Neuron (in vitro differentiated cells): ENCODE measurements at regions not wholly inside any gene's neighbourhood (a gene's known extent, or its start where the extent isn't known, plus 50 kb on each side); places are given as distances from the start of the nearest gene placed in this dataset.
"Not testable (repeated sequence)": the region's sequence is repeated elsewhere in the genome, so short reads cannot be mapped to it uniquely, and the experiment has no call there.

Source experiments
- H2AFZ ChIP-seq: one replicate; pipeline ENCODE4 v1.6.1; 2013; ENCODE audit warnings: low read depth, mild to moderate bottlenecking, inconsistent platforms, low read length, moderate library complexity
- H3K27me3 ChIP-seq: one replicate; pipeline ENCODE4 v1.6.1; 2013; ENCODE audit warnings: low read length; ENCODE audit not compliant: insufficient read depth
- H3K36me3 ChIP-seq: one replicate; pipeline ENCODE4 v1.6.1; 2013; ENCODE audit warnings: low read length; ENCODE audit not compliant: insufficient read depth
- H3K4me1 ChIP-seq: one replicate; pipeline ENCODE4 v1.6.1; 2013; ENCODE audit warnings: low read length; ENCODE audit not compliant: insufficient read depth
- H3K4me3 ChIP-seq: 2 replicates; pipeline ENCODE4 v1.5.1; 2013; ENCODE audit warnings: mild to moderate bottlenecking, low read length, moderate library complexity
- H3K9me3 ChIP-seq: one replicate; pipeline ENCODE4 v1.6.1; 2013; ENCODE audit warnings: low read length

DNA sequence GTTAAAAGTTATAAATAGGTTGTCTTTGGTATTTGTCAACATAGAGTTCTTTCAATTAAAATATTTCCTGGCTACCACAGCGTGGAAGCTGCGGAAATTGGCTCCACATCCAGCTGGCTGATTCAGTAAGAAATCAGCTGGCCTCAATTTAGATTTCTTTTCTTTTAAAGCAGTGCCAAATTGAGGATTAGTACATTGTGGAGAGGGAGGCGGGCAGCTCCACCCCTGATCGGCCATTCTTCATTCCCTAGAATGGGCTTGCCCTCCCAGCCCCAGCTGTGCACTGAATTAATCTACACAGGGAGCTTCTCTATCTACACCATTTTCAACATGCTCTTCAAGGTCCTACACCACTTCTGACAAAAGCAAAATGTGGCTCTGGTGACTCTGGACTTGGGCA lies 624.8 kb downstream of the DACH1 start:
- Histone ChIP-seq H3K4me3 (no peak overlapping the region), H3K36me3 (no peaks in the 10 kb centered on the region), H3K4me1 (no peaks in the 10 kb centered on the region), H3K27me3 (no peaks in the 10 kb centered on the region), H2AFZ (no peak overlapping the region), H3K9me3 (no peaks in the 10 kb centered on the region)

- Histone ChIP-seq H3K27me3 (no peaks in the 10 kb centered on the region), H3K4me3 (no peak overlapping the region), H2AFZ (no peak overlapping the region), H3K36me3 (no peaks in the 10 kb centered on the region), H3K4me1 (no peaks in the 10 kb centered on the region), H3K9me3 (no peaks in the 10 kb centered on the region)
Observed at GRCh38 chr13:71240911-71241310, 626.1 kb downstream of the DACH1 start.

DNA sequence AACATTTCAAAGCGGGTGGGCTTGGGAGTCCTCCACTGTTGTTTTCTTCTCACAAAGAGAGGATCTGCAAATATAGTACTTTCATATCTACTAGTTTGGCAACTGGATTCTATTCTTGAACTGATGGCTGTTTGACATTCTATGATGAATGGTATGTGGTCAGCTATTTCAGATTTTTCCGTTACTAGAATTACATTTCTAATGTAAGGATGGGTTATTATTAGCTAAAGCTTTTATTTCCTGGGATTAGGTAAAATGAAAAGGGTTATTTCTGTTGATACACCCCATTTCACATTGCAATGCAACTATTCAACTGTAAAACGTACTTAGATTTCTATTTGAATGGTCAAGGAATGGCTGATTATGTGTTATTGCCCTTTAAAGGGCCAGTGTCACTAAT lies 629.7 kb downstream of the DACH1 start:
- H3K9me3 ChIP-seq, result no peaks in the 10 kb centered on the region
- no peak overlapping the region for H3K4me3 ChIP-seq
- H2AFZ ChIP-seq, result no peak overlapping the region
- no peaks in the 10 kb centered on the region for H3K27me3 ChIP-seq
- H3K36me3 ChIP-seq, result no peaks in the 10 kb centered on the region
- no peaks in the 10 kb centered on the region for H3K4me1 ChIP-seq

DNA sequence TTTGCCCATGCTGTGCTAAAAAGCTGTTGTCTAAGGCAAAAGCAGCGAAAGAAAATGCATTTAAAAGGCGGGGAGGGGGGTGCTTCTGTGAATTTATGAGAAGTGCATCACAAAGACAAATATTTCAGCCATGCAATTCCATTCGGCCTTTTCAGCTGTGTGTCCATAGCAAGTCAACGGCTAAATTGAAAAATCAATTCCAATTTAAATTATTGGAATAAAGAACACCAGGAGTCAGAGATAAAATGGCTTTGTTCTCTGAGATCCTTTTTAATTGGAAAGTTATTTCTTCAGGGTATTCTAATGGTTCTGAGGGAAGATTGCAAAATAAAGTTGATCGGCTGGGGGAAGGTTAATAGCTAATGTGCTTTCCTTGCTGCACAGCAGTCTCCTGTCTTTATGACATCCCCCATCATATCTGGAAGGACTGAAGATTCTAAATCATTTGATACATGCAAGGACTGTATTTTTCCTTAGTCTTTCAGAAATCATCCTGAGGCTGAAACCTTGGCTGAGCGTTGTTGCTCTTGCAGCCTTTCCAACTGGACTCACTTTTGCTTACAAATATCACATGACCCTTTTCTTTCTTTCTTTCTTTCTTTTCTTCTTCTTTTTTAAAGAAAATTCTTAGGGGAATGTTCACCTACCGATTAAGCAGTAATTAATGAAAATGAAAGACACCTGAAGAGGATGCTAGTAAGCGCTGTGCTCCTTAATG lies 647.1 kb downstream of the DACH1 start:
- H3K9me3 ChIP-seq, result no peaks in the 10 kb centered on the region
- no peaks in the 10 kb centered on the region for H3K36me3 ChIP-seq
- no peaks in the 10 kb centered on the region for H3K27me3 ChIP-seq
- peaks cover 8% of the 10 kb centered on the region for H3K4me1 ChIP-seq
- peak overlapping the region; percentile 25 for H3K4me3 ChIP-seq
- peak overlapping the region; percentile 75 for H2AFZ ChIP-seq

DNA sequence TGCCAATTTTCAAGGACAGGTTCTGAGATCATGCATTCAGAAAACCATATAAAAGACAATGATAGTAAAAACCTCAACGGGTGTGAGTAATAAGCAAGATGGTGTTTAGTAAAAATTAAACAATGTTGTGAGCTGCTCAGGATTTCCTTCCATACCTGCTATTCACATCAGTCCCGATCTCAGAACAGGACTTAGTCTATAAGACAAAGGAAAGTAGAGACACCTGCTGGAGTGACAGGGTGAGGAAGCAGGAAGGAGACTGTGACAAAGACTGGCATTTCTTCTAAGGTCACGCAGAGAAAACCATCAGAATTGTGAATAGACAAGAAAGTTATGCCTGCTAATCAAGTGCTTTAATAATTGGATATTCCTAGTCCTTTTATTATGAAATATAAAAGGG lies 648.0 kb downstream of the DACH1 start:
- no peak overlapping the region for H3K4me3 ChIP-seq
- no peak overlapping the region for H2AFZ ChIP-seq
- H3K36me3 ChIP-seq, result no peaks in the 10 kb centered on the region
- H3K27me3 ChIP-seq, result no peaks in the 10 kb centered on the region
- peaks cover 8% of the 10 kb centered on the region for H3K4me1 ChIP-seq
- H3K9me3 ChIP-seq, result no peaks in the 10 kb centered on the region

DNA sequence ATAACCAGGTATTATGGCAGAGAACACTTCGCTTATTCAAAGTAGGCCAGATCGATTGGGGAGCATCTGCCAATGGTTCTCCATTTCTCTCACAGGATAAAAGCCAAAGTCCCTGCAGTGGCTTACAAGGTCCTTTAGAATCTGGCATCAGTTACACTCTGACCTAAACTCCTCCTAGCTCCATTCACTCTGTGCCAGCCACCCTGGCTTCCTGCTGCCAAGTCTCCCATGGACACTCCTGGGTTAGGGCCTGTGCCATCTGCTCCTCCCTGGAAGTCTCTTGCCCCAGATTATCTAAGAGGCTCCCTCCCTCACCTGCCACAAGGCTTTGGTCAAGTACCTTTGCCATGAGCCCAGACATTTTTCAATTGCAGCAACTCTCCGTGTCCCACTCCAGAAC lies 649.2 kb downstream of the DACH1 start:
- H2AFZ ChIP-seq, result no peak overlapping the region
- no peaks in the 10 kb centered on the region for H3K9me3 ChIP-seq
- no peak overlapping the region for H3K4me3 ChIP-seq
- peaks cover 8% of the 10 kb centered on the region for H3K4me1 ChIP-seq
- no peaks in the 10 kb centered on the region for H3K36me3 ChIP-seq
- no peaks in the 10 kb centered on the region for H3K27me3 ChIP-seq

DNA sequence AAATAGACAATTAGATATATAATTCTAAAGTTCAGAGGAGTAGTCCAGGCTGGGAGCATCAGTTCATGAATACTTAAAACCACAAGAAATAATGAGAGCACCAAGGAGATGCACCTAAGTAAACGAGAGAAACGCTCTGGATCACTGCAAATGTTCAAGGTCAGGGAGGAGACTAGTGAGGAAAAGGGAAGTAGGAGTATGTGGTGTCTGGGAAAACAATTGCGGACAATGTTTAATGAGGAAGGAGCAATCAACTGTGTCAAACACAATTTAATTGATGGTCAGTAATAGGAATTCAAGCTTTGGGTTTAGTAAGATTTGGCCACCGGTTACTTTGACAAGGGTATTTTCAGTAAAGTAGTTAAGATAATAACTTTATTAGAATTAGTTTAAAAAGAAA lies 652.2 kb downstream of the DACH1 start:
- Histone ChIP-seq H3K4me1 (peaks cover 1% of the 10 kb centered on the region), H3K9me3 (no peaks in the 10 kb centered on the region), H3K4me3 (no peak overlapping the region), H3K27me3 (no peaks in the 10 kb centered on the region), H2AFZ (no peak overlapping the region), H3K36me3 (no peaks in the 10 kb centered on the region)

DNA sequence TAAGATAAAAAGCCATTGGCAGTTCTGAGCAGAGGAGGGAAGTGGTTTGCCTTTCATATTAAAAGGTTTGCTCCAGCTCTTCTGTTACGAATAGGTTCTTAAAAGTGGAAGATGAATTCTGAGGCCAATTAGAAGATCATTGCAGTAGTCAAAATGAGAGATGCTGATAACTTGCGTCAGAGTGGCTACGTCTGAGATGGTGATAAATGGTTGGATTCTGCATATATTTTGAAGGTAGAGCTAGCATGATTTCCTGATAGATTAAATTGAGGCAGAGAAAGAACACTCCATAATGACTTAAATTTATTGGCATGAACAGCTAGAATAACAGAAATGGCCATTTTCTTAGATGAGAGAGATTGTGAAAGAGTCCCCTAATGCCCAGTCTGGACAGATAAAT lies 652.6 kb downstream of the DACH1 start:
- H2AFZ ChIP-seq, result no peak overlapping the region
- H3K36me3 ChIP-seq, result no peaks in the 10 kb centered on the region
- no peak overlapping the region for H3K4me3 ChIP-seq
- no peaks in the 10 kb centered on the region for H3K4me1 ChIP-seq
- H3K27me3 ChIP-seq, result no peaks in the 10 kb centered on the region
- H3K9me3 ChIP-seq, result no peaks in the 10 kb centered on the region

DNA sequence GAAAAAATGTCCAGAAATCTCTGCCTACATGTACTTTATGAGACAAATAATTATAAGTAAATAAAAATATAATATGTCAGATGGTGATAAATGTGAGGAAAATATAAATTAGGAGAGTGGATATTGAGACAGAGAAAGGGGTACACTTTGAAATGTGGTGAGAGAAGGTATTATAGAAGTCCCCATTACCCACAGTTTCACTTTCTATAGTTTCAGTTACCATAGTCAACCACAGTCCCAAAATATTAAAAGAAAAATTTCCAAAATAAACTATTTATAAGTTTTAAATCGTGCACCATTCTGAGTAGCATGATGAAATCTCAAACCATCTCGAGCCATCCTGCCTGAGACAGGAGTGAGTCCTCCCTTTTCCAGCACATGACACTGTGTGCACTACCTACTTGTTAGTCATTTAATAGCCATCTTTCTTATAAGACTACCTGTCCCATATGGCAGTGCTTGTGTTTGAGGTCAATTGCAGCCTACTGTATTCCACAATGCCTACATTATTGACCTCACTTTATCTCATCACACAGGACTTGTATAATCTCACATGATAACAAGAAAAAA lies 653.7 kb downstream of the DACH1 start:
- Histone ChIP-seq H3K4me3 (no peak overlapping the region), H3K4me1 (no peaks in the 10 kb centered on the region), H3K36me3 (no peaks in the 10 kb centered on the region), H3K9me3 (no peaks in the 10 kb centered on the region), H2AFZ (no peak overlapping the region), H3K27me3 (no peaks in the 10 kb centered on the region)

DNA sequence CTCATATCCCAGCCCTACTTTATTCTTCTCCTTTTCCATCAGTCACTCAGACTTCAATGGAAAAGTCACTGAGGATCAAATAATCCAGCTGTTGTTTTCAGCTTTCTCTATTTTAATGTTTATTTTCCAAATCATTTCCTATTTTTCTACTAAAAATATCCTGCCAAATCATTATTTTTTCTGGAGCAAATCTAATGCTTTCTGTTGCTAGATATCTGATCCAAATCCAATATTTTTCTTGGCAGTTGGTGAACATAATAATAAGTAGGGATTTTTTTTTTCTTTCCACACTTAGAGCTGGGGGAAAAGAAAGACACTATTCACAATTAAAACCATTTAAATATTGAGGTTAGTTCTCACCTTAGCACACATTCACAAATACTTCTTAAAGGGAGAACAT lies 656.1 kb downstream of the DACH1 start:
- no peaks in the 10 kb centered on the region for H3K9me3 ChIP-seq
- H2AFZ ChIP-seq, result no peak overlapping the region
- no peaks in the 10 kb centered on the region for H3K27me3 ChIP-seq
- H3K4me3 ChIP-seq, result no peak overlapping the region
- H3K36me3 ChIP-seq, result no peaks in the 10 kb centered on the region
- H3K4me1 ChIP-seq, result no peaks in the 10 kb centered on the region

GRCh38 chr13:71209217-71209616 lies 657.8 kb downstream of the DACH1 start:
- Histone ChIP-seq H3K4me1 (no peaks in the 10 kb centered on the region), H3K4me3 (no peak overlapping the region), H3K9me3 (no peaks in the 10 kb centered on the region), H3K27me3 (no peaks in the 10 kb centered on the region), H3K36me3 (no peaks in the 10 kb centered on the region), H2AFZ (no peak overlapping the region)

DNA sequence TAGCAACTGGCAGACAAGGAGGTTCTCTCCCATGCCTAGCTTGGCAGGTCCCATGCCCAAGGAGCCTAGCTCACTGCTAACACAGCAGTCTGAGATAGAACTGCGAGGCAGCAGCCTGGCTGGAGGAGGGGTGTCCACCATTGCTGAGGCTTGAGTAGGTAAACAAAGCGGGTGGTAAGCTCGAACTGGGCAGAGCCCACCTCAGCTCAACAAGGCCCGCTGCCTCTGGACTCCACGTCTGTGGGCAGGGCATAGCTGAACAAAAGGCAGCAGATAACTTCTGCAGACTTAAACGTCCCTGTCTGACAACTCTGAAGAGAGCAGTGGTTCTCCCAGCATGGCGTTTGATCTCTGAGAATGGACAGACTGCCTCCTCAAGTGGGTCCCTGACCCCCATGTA lies 682.4 kb downstream of the DACH1 start:
- H3K4me1 ChIP-seq, H3K4me3 ChIP-seq, H3K27me3 ChIP-seq, H3K36me3 ChIP-seq, H2AFZ ChIP-seq, H3K9me3 ChIP-seq: not testable (repeated sequence)

- H3K4me1 ChIP-seq, H2AFZ ChIP-seq, H3K27me3 ChIP-seq, H3K4me3 ChIP-seq, H3K36me3 ChIP-seq, H3K9me3 ChIP-seq: not testable (repeated sequence)
Observed at GRCh38 chr13:71183352-71183751, 683.7 kb downstream of the DACH1 start.

DNA sequence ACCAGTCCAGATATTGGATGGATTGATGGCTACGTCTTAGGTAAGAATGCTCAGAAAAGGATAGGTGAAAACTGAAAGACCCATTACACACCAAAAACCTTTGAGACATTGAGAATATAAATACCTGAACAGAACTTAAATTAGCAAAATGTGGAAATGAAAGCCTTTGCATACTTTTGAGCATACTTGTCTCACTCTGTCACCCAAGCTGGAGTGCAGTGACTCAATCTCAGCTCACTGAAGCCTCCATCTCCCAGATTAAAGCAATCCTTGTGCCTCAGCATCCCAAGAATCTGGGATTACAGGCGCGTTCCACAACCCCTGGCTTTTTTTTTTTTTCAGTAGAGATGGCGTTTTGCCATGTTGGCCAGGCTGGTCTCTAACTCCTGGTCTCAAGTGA lies 695.3 kb downstream of the DACH1 start:
- Histone ChIP-seq H3K36me3 (no peaks in the 10 kb centered on the region), H3K4me3 (no peak overlapping the region), H3K9me3 (no peaks in the 10 kb centered on the region), H3K4me1 (peaks cover 6% of the 10 kb centered on the region), H3K27me3 (no peaks in the 10 kb centered on the region), H2AFZ (no peak overlapping the region)
